ENCODE measurements at regions not wholly inside any gene's neighbourhood (a gene's known extent, or its start where the extent isn't known, plus 50 kb on each side); places are given as distances from the start of the nearest gene placed in this dataset.

GRCh38 chr12:85708775-85709174 is 127.4 kb downstream of the RASSF9 start:
- no peak for TF ChIP-seq POLR2AphosphoS5 (IDR thresholded peaks at IDR 0.05)
- no peak for TF ChIP-seq POLR2A (IDR thresholded peaks at IDR 0.05)

All from sigmoid colon (tissue), 4 donors.